ENCODE measurements at regions not wholly inside any gene's neighbourhood (a gene's known extent, or its start where the extent isn't known, plus 50 kb on each side); places are given as distances from the start of the nearest gene placed in this dataset.

GRCh38 chr14:58816416-58817115 is 178.8 kb downstream of the DACT1 start:
- DNase-seq, result no peak
- Mint-ChIP-seq H3K27me3 (no peaks in the 10 kb centered on the region), H3K4me1 (no peaks in the 10 kb centered on the region), H3K27ac (no peak overlapping the region), H3K4me3 (no peak overlapping the region), H3K36me3 (no peaks in the 10 kb centered on the region), H3K9me3 (no peaks in the 10 kb centered on the region)

- Mint-ChIP-seq H3K4me3 (no peak overlapping the region), H3K4me1 (no peaks in the 10 kb centered on the region), H3K27ac (no peak overlapping the region), H3K27me3 (peaks cover 3% of the 10 kb centered on the region), H3K9me3 (no peaks in the 10 kb centered on the region), H3K36me3 (no peaks in the 10 kb centered on the region)
- no peak for DNase-seq
These were observed 180.1 kb downstream of the DACT1 start for GRCh38 chr14:58817846-58818245.

GRCh38 chr14:58820032-58820431 is 182.3 kb downstream of the DACT1 start:
- no peak overlapping the region for H3K4me3 Mint-ChIP-seq
- no peak for DNase-seq
- H3K36me3 Mint-ChIP-seq, result no peaks in the 10 kb centered on the region
- H3K27me3 Mint-ChIP-seq, result peaks cover 3% of the 10 kb centered on the region
- H3K9me3 Mint-ChIP-seq, result no peaks in the 10 kb centered on the region
- no peak overlapping the region for H3K27ac Mint-ChIP-seq
- H3K4me1 Mint-ChIP-seq, result no peaks in the 10 kb centered on the region

- no peak for DNase-seq
- H3K27me3 Mint-ChIP-seq, result peaks cover 3% of the 10 kb centered on the region
- no peak overlapping the region for H3K4me3 Mint-ChIP-seq
- no peaks in the 10 kb centered on the region for H3K4me1 Mint-ChIP-seq
- H3K36me3 Mint-ChIP-seq, result no peaks in the 10 kb centered on the region
- no peak overlapping the region for H3K27ac Mint-ChIP-seq
- peaks cover 2% of the 10 kb centered on the region for H3K9me3 Mint-ChIP-seq
These were observed 183.7 kb downstream of the DACT1 start for GRCh38 chr14:58821421-58821820.

- DNase-seq, result no peak
- H3K9me3 Mint-ChIP-seq, result peaks cover 3% of the 10 kb centered on the region
- H3K27ac Mint-ChIP-seq, result no peak overlapping the region
- H3K4me1 Mint-ChIP-seq, result no peaks in the 10 kb centered on the region
- no peaks in the 10 kb centered on the region for H3K36me3 Mint-ChIP-seq
- H3K4me3 Mint-ChIP-seq, result no peak overlapping the region
- H3K27me3 Mint-ChIP-seq, result peaks cover 3% of the 10 kb centered on the region
These were observed 185.1 kb downstream of the DACT1 start for GRCh38 chr14:58822856-58823255.

- Mint-ChIP-seq H3K4me1 (no peaks in the 10 kb centered on the region), H3K36me3 (no peaks in the 10 kb centered on the region), H3K27me3 (peaks cover 3% of the 10 kb centered on the region), H3K9me3 (peaks cover 3% of the 10 kb centered on the region), H3K27ac (no peak overlapping the region), H3K4me3 (no peak overlapping the region)
- DNase-seq, result no peak
These were observed 185.6 kb downstream of the DACT1 start for GRCh38 chr14:58823312-58823711.

GRCh38 chr14:58824106-58824505 is 186.3 kb downstream of the DACT1 start:
- Mint-ChIP-seq H3K36me3 (no peaks in the 10 kb centered on the region), H3K27ac (no peak overlapping the region), H3K27me3 (peaks cover 3% of the 10 kb centered on the region), H3K4me1 (no peaks in the 10 kb centered on the region), H3K9me3 (peaks cover 3% of the 10 kb centered on the region), H3K4me3 (no peak overlapping the region)
- no peak for DNase-seq

- Mint-ChIP-seq H3K4me3 (no peak overlapping the region), H3K4me1 (no peaks in the 10 kb centered on the region), H3K27me3 (peaks cover 3% of the 10 kb centered on the region), H3K36me3 (no peaks in the 10 kb centered on the region), H3K27ac (no peak overlapping the region), H3K9me3 (peaks cover 3% of the 10 kb centered on the region)
- no peak for DNase-seq
These were observed 187.0 kb downstream of the DACT1 start for GRCh38 chr14:58824796-58825195.

- DNase-seq, result no peak
- no peaks in the 10 kb centered on the region for H3K4me1 Mint-ChIP-seq
- peaks cover 6% of the 10 kb centered on the region for H3K27me3 Mint-ChIP-seq
- H3K9me3 Mint-ChIP-seq, result peaks cover 3% of the 10 kb centered on the region
- no peak overlapping the region for H3K4me3 Mint-ChIP-seq
- no peak overlapping the region for H3K27ac Mint-ChIP-seq
- no peaks in the 10 kb centered on the region for H3K36me3 Mint-ChIP-seq
These were observed 187.8 kb downstream of the DACT1 start for GRCh38 chr14:58825606-58826005.

- H3K27ac Mint-ChIP-seq, result no peak overlapping the region
- peaks cover 3% of the 10 kb centered on the region for H3K9me3 Mint-ChIP-seq
- peaks cover 8% of the 10 kb centered on the region for H3K27me3 Mint-ChIP-seq
- DNase-seq, result no peak
- H3K4me1 Mint-ChIP-seq, result no peaks in the 10 kb centered on the region
- H3K4me3 Mint-ChIP-seq, result no peak overlapping the region
- H3K36me3 Mint-ChIP-seq, result no peaks in the 10 kb centered on the region
These were observed 189.3 kb downstream of the DACT1 start for GRCh38 chr14:58826845-58827686.

GRCh38 chr14:58828298-58828697 is 190.5 kb downstream of the DACT1 start:
- Mint-ChIP-seq H3K4me3 (no peak overlapping the region), H3K9me3 (peaks cover 3% of the 10 kb centered on the region), H3K4me1 (no peaks in the 10 kb centered on the region), H3K27ac (no peak overlapping the region), H3K27me3 (peaks cover 10% of the 10 kb centered on the region), H3K36me3 (no peaks in the 10 kb centered on the region)
- DNase-seq, result no peak

- Mint-ChIP-seq H3K4me1 (no peaks in the 10 kb centered on the region), H3K9me3 (peaks cover 3% of the 10 kb centered on the region), H3K27me3 (peaks cover 10% of the 10 kb centered on the region), H3K36me3 (no peaks in the 10 kb centered on the region), H3K27ac (no peak overlapping the region), H3K4me3 (no peak overlapping the region)
- no peak for DNase-seq
These were observed 191.8 kb downstream of the DACT1 start for GRCh38 chr14:58829594-58829993.

- Mint-ChIP-seq H3K4me1 (no peaks in the 10 kb centered on the region), H3K36me3 (no peaks in the 10 kb centered on the region), H3K27ac (no peak overlapping the region), H3K4me3 (no peak overlapping the region), H3K9me3 (peaks cover 3% of the 10 kb centered on the region), H3K27me3 (peaks cover 10% of the 10 kb centered on the region)
- no peak for DNase-seq
These were observed 192.4 kb downstream of the DACT1 start for GRCh38 chr14:58830121-58830520.

- Mint-ChIP-seq H3K4me3 (no peak overlapping the region), H3K9me3 (peaks cover 1% of the 10 kb centered on the region), H3K27me3 (peaks cover 10% of the 10 kb centered on the region), H3K27ac (no peak overlapping the region), H3K36me3 (no peaks in the 10 kb centered on the region), H3K4me1 (no peaks in the 10 kb centered on the region)
- DNase-seq, result no peak
These were observed 194.3 kb downstream of the DACT1 start for GRCh38 chr14:58832095-58832521.

- H3K36me3 Mint-ChIP-seq, result no peaks in the 10 kb centered on the region
- no peak for DNase-seq
- no peaks in the 10 kb centered on the region for H3K4me1 Mint-ChIP-seq
- peak overlapping the region; percentile 46 for H3K27ac Mint-ChIP-seq
- H3K27me3 Mint-ChIP-seq, result peaks cover 10% of the 10 kb centered on the region
- no peak overlapping the region for H3K4me3 Mint-ChIP-seq
- H3K9me3 Mint-ChIP-seq, result no peaks in the 10 kb centered on the region
These were observed 196.0 kb downstream of the DACT1 start for GRCh38 chr14:58833634-58834378.
